Activated naive CD4-positive, alpha-beta T cell treated with anti-CD3 and anti-CD28 coated beads for 36 hours (primary cell): ENCODE measurements at regions not wholly inside any gene's neighbourhood (a gene's known extent, or its start where the extent isn't known, plus 50 kb on each side); places are given as distances from the start of the nearest gene placed in this dataset.

Source experiments
- CTCF ChIA-PET: fragments of 350-600 bp; sonication (Branson Sonifier 250); formaldehyde crosslinking; loops from one replicate; lab custom pipeline; 2021; ENCODE audit warnings: antibody characterized with exemption; lab: Charles Lee
- DNase-seq: peaks from one replicate; pipeline ENCODE4 v3.0.0-alpha.2; 2020
- H3K27ac Mint-ChIP-seq: one replicate; pipeline ENCODE4 v1.8.0; 2021; ENCODE audit warnings: mild to moderate bottlenecking, mixed read lengths
- H3K27me3 Mint-ChIP-seq: one replicate; pipeline ENCODE4 v1.8.0; 2021; ENCODE audit warnings: low read depth, mixed read lengths
- H3K36me3 Mint-ChIP-seq: one replicate; pipeline ENCODE4 v1.8.0; 2021; ENCODE audit warnings: low read depth, mixed read lengths
- H3K4me1 Mint-ChIP-seq: one replicate; pipeline ENCODE4 v1.8.0; 2021; ENCODE audit warnings: low read depth, mixed read lengths
- H3K4me3 Mint-ChIP-seq: one replicate; pipeline ENCODE4 v1.8.0; 2021; ENCODE audit warnings: mild to moderate bottlenecking, moderate library complexity, mixed read lengths
- H3K9me3 Mint-ChIP-seq: one replicate; pipeline ENCODE4 v1.8.0; 2021; ENCODE audit warnings: mixed read lengths
- intact Hi-C: fragments of 100-400 bp; cut with micrococcal nuclease; formaldehyde crosslinking; loops from one replicate; pipeline ENCODE4 v1.15.1; 2023

DNA sequence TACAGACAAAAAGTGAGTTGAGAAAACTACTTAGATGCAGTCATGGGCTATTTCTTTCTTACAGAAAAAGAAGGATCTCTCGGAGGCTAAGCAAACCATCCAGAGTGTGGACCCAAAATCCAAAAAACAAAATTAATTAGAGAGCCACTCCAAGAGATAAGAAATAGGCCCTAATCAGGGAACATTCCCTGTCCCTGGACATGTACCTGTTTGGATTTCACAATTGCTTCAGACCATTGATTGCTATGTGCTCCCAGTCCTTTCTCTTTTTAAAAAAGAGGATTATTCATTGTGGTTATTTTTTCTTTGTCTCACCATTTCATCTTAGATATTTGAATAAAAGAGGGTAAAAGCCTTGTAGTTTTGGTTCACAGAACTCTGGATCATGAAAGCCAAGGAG lies 549.9 kb downstream of the ETNK1 start:
- CTCF ChIA-PET = no interaction called here
- Mint-ChIP-seq H3K36me3 (no peaks in the 10 kb centered on the region), H3K27me3 (no peaks in the 10 kb centered on the region), H3K9me3 (peaks cover 4% of the 10 kb centered on the region), H3K4me1 (no peaks in the 10 kb centered on the region), H3K4me3 (no peak overlapping the region), H3K27ac (no peak overlapping the region)
- DNase-seq = no peak
- intact Hi-C loops = no loop called here

DNA sequence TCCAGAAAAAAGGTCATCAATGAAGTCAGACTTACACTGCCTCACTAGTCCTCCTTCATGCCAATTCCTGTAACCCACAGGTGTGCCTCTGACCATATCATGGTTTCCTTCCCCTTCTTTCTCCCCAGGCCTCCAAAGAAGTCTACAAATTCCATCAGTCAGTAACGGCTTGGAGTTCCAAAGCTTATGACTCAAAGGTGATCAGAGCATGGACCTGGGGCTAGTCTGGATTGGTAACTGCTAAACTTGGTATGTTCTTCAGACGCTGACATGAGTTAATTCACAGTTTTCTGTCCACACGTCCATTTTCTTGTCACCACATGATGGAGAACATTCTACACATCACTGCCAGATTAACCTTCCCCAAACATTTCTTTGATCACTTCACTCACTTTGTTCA lies 560.4 kb downstream of the ETNK1 start:
- H3K4me1 Mint-ChIP-seq = no peaks in the 10 kb centered on the region
- DNase-seq = no peak
- no peak overlapping the region for H3K4me3 Mint-ChIP-seq
- H3K36me3 Mint-ChIP-seq = no peaks in the 10 kb centered on the region
- no peaks in the 10 kb centered on the region for H3K9me3 Mint-ChIP-seq
- H3K27ac Mint-ChIP-seq = no peak overlapping the region
- intact Hi-C loops = no loop called here
- H3K27me3 Mint-ChIP-seq = no peaks in the 10 kb centered on the region
- CTCF ChIA-PET = no interaction called here

DNA sequence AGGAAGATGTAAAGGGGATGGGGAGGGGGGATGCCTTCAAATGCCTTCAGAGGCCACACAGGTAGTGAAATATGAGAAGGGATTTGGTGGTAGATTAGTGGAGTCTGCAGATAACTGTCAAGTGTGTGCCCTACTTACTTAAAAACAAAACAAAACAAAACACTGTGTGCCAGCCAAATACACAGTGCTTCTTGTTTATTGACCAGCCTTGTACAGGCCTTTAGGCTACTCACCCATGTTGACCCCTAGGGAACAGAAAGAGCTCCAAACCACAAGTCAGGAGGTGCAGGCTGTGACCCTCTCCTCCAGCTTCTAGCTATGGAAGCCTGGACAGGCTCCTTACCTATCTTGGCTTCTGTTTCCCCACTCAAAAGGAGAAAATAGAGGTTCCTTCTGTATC lies 562.0 kb downstream of the ETNK1 start:
- Mint-ChIP-seq H3K36me3 (no peaks in the 10 kb centered on the region), H3K27me3 (no peaks in the 10 kb centered on the region), H3K4me3 (no peak overlapping the region), H3K27ac (no peak overlapping the region), H3K4me1 (no peaks in the 10 kb centered on the region), H3K9me3 (no peaks in the 10 kb centered on the region)
- intact Hi-C loops = no loop called here
- no peak for DNase-seq
- CTCF ChIA-PET = interaction anchor here (1.1 kb wide), 1 partner anchor 17 kb away, joined by 4 read pairs; no protein-coding TSS in a partner anchor

DNA sequence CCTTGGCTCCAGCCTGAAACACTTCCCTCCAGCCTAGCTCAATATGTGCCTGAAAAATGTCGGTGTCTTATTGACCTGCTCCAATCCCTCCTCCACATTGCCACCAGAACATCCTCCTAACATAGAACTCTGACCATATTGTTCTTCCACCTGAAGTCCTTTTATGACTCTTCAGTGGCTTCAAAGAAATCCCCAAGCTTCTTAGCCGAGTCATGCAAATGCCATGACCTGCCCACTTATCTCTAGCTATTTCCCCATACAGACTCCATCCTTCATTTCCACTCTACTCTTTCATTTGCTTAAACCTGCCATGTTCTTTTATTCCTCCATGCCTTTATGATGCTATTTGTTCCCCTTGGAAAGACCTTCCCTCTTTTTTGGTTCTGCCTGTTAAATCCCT lies 568.6 kb downstream of the ETNK1 start:
- CTCF ChIA-PET = interaction anchor here (1.6 kb wide), 1 partner anchor 11 kb away, joined by 4 read pairs; no protein-coding TSS in a partner anchor
- Mint-ChIP-seq H3K4me1 (no peaks in the 10 kb centered on the region), H3K27me3 (no peaks in the 10 kb centered on the region), H3K36me3 (no peaks in the 10 kb centered on the region), H3K27ac (no peak overlapping the region), H3K9me3 (no peaks in the 10 kb centered on the region), H3K4me3 (no peak overlapping the region)
- DNase-seq = no peak
- intact Hi-C loops = no loop called here

DNA sequence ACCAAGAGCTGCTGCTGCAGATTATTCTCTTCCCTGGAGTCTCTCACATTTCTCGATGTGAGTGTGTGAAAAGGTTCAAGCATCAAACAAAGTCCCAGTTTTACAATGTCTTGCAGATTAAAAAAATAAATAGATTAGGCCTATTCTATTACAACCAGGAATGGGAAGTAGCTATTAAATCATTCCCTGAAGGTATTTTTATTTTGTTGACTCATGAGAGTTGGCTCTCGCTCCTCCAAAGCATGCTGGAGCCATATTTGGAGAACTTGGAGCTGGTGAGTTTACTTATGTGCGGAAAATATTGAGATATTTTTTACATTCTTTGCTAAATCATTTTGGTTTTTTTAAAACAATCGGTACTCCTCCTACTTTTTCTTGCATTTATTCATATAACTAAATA lies 572.3 kb downstream of the ETNK1 start:
- CTCF ChIA-PET = interaction anchor here (0.6 kb wide), 1 partner anchor 339 kb away, joined by 3 read pairs; no protein-coding TSS in a partner anchor
- H3K4me3 Mint-ChIP-seq = no peak overlapping the region
- intact Hi-C loops = no loop called here
- H3K4me1 Mint-ChIP-seq = no peaks in the 10 kb centered on the region
- no peaks in the 10 kb centered on the region for H3K36me3 Mint-ChIP-seq
- no peak overlapping the region for H3K27ac Mint-ChIP-seq
- no peak for DNase-seq
- H3K9me3 Mint-ChIP-seq = no peaks in the 10 kb centered on the region
- H3K27me3 Mint-ChIP-seq = peaks cover 5% of the 10 kb centered on the region

GRCh38 chr12:23202728-23203127 lies 577.8 kb downstream of the ETNK1 start:
- DNase-seq = no peak
- no peaks in the 10 kb centered on the region for H3K4me1 Mint-ChIP-seq
- H3K9me3 Mint-ChIP-seq = no peaks in the 10 kb centered on the region
- H3K27me3 Mint-ChIP-seq = peaks cover 5% of the 10 kb centered on the region
- CTCF ChIA-PET = interaction anchor here (0.7 kb wide), 2 partner anchors 227 to 675 kb away, joined by 3 to 4 read pairs; no protein-coding TSS in a partner anchor
- H3K36me3 Mint-ChIP-seq = no peaks in the 10 kb centered on the region
- no peak overlapping the region for H3K27ac Mint-ChIP-seq
- H3K4me3 Mint-ChIP-seq = no peak overlapping the region
- intact Hi-C loops = loop anchor here (10.0 kb wide), 1 partner anchor 498 kb away; no protein-coding TSS in a partner anchor

DNA sequence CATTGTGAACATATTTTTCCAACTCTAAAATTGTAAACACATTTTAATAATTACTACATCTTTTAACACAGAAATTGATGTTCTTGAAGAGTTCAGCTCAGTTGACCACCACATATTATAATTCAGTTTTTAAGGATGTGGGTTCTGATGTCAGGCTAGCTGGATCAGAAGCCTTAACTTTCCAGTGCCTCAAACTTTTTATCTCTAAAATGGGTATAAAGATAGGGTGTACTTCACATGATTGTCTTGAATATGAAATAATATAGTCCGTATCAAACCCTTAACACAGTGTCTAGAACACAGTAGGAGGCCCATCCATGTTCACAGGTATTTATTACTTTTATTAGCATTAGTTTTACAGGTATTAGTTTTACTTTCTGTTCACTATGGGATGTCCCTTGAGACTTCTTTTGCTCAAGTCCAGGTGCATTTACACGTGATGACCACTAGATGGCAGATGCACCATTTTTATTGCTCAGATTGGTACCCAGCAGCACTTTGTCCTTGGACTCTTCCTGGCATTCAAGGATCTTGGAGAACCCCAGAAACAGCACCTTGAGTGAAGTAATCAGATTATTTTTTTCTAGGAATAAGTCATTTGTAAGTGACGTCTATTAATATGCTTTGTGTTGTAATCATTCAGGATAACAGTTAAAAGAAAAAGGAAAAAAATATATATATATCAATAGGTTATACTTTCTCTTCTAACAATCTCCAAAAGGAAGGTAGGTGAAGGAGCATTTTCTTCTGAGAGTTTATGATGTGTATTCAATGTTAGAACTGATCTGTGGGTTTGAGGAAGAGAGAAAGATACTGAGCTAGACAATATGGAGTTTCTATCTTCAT lies 580.2 kb downstream of the ETNK1 start:
- Mint-ChIP-seq H3K27ac (no peak overlapping the region), H3K9me3 (no peaks in the 10 kb centered on the region), H3K36me3 (no peaks in the 10 kb centered on the region), H3K4me1 (no peaks in the 10 kb centered on the region), H3K4me3 (no peak overlapping the region), H3K27me3 (peaks cover 5% of the 10 kb centered on the region)
- CTCF ChIA-PET = interaction anchor here (0.5 to 1.7 kb wide), 6 partner anchors 12 to 473 kb away, joined by 3 to 5 read pairs (median 4); no protein-coding TSS in a partner anchor
- peak; percentile 13 for DNase-seq
- intact Hi-C loops = loop anchor here (1.0 to 10.0 kb wide), 5 partner anchors 500 to 1927 kb away; no protein-coding TSS in a partner anchor

- Mint-ChIP-seq H3K9me3 (peaks cover 3% of the 10 kb centered on the region), H3K4me1 (no peaks in the 10 kb centered on the region), H3K36me3 (no peaks in the 10 kb centered on the region), H3K4me3 (no peak overlapping the region), H3K27me3 (no peaks in the 10 kb centered on the region), H3K27ac (no peak overlapping the region)
- intact Hi-C loops = loop anchor here (5.0 to 10.0 kb wide), 2 partner anchors 505 to 1923 kb away; no protein-coding TSS in a partner anchor
- CTCF ChIA-PET = interaction anchor here (0.5 to 0.6 kb wide), 2 partner anchors 12 to 902 kb away, joined by 4 read pairs; no protein-coding TSS in a partner anchor
- DNase-seq = no peak
Observed at GRCh38 chr12:23209793-23210192, 584.8 kb downstream of the ETNK1 start.

- CTCF ChIA-PET = interaction anchor here (0.6 kb wide), 1 partner anchor 11 kb away, joined by 4 read pairs; no protein-coding TSS in a partner anchor
- Mint-ChIP-seq H3K4me1 (no peaks in the 10 kb centered on the region), H3K36me3 (no peaks in the 10 kb centered on the region), H3K9me3 (peaks cover 10% of the 10 kb centered on the region), H3K27me3 (no peaks in the 10 kb centered on the region), H3K27ac (no peak overlapping the region), H3K4me3 (no peak overlapping the region)
- intact Hi-C loops = no loop called here
- DNase-seq = no peak
Observed at GRCh38 chr12:23210573-23210972, 585.6 kb downstream of the ETNK1 start.

- intact Hi-C loops = no loop called here
- Mint-ChIP-seq H3K9me3 (peaks cover 11% of the 10 kb centered on the region), H3K36me3 (no peaks in the 10 kb centered on the region), H3K27ac (no peak overlapping the region), H3K27me3 (no peaks in the 10 kb centered on the region), H3K4me3 (no peak overlapping the region), H3K4me1 (no peaks in the 10 kb centered on the region)
- CTCF ChIA-PET = no interaction called here
- no peak for DNase-seq
Observed at GRCh38 chr12:23211384-23212320, 586.7 kb downstream of the ETNK1 start.

DNA sequence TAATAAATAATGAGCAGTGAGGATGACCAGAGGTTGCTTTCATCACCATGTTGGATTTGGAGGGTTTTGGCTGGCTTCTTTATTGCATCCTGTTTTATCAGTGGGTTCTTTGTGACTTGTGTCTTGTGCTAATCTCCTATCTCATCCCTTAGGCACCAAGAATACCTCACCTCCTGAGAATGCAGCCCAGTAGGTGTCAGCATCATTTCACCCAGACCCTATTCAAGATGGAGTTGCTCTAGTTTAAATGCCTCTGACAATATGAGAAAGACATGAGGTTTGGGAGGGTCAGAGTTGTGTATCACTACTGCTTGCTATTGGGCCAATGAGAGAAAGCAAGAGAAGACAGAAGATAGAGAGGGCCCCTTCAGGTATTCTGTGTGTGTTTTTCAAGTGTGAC lies 592.2 kb downstream of the ETNK1 start:
- Mint-ChIP-seq H3K4me3 (no peak overlapping the region), H3K36me3 (no peaks in the 10 kb centered on the region), H3K4me1 (no peaks in the 10 kb centered on the region), H3K27ac (no peak overlapping the region), H3K27me3 (peaks cover 7% of the 10 kb centered on the region), H3K9me3 (peaks cover 11% of the 10 kb centered on the region)
- CTCF ChIA-PET = no interaction called here
- intact Hi-C loops = no loop called here
- DNase-seq = no peak

- Mint-ChIP-seq H3K36me3 (no peaks in the 10 kb centered on the region), H3K9me3 (peaks cover 11% of the 10 kb centered on the region), H3K27me3 (peaks cover 7% of the 10 kb centered on the region), H3K27ac (no peak overlapping the region), H3K4me3 (no peak overlapping the region), H3K4me1 (no peaks in the 10 kb centered on the region)
- intact Hi-C loops = no loop called here
- no peak for DNase-seq
- CTCF ChIA-PET = no interaction called here
Observed at GRCh38 chr12:23217667-23218066, 592.7 kb downstream of the ETNK1 start.
